Effector CD8-positive, alpha-beta T cell (primary cell): ENCODE measurements at regions not wholly inside any gene's neighbourhood (a gene's known extent, or its start where the extent isn't known, plus 50 kb on each side); places are given as distances from the start of the nearest gene placed in this dataset.
"Not testable (repeated sequence)": the region's sequence is repeated elsewhere in the genome, so short reads cannot be mapped to it uniquely, and the experiment has no call there.

Experiments
- DNase-seq: peaks from one replicate; lab custom pipeline; 2025; lab: John Stamatoyannopoulos, UW

GRCh38 chr14:36411951-36412350 lies 91.5 kb upstream of the MBIP start:
- not testable (repeated sequence) for DNase-seq

DNA sequence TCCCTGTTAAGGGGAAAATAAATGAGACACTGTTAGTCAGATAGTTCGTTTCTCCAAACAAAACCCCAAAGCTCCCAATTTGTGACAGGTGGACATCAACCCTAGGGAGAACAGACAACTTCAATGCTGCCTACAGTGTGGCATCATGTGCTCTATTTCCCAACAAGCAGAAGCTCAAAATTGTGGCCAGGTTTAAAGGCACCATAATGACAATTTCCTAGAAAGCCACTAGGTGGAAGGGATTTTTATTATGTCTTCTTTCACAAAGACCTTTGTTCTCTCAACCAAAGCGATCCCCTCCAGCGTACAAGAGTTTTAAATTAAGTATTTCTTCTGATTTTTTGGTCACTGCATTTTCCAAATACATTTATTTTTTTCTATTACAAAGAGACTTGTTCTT lies 88.0 kb upstream of the MBIP start:
- no peak for DNase-seq

- DNase-seq: no peak
Measured at GRCh38 chr14:36405589-36406274, 85.3 kb upstream of the MBIP start.

DNA sequence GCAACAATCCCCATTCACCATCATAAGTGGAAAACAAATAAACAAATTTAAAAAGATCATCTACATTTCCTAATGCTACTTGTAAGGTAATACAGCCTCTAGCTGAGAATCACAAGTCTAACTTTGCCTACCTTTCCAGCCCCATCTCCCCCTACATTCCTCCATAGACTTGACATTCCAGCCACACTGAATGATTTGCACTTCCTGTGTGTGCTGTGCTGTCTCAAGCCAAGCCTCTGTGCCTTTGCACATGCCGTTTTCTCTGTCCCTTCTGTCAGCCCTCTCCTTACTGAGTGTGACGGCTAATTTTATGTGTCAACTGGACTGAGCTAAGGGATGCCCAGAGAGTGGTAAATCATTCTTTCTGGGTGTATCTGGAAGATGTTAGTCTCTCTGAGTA lies 82.4 kb upstream of the MBIP start:
- DNase-seq: no peak

DNA sequence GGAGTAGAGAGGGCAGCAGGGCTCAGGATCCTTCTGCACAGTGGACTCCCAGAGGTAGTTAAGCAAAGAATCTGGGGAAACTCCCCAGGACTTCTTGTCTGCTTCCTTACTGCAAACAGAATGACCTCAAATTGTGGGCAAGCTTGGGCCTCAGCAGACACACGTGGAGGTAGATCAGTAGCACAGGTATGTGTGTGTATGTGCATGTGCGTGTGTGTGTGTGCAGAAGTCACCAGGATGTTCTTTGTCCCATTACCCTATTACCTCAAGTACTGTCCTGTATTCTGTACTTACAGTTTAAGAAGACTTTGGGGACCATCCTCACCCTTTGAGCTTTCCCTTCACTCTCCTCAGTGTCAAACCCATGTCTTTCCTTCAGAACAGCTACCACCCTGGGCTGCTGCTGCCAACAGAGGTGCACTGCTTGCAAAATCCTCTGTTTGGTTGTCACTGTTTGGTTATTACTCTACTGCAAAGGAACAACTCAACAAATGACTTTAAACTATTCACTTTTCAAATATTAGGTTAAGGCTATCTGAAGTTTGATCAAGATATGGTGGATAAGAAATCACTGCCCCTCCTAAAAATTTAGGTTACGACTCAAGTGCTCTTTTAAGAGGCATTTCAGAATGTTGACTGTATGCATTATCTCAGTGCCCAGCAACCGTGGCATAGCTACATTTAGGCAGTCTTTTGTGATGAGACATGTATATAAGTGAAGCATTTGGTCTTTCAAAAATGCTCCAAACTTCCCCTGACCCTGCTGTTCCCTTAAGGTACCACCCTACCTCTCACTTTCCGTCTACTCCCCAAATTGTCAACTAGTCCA lies 78.2 kb upstream of the MBIP start:
- DNase-seq: no peak

GRCh38 chr14:36397357-36397756 lies 76.9 kb upstream of the MBIP start:
- DNase-seq: no peak

- DNase-seq: no peak
Measured at GRCh38 chr14:36396798-36397197, 76.4 kb upstream of the MBIP start.

GRCh38 chr14:36394593-36394992 lies 74.2 kb upstream of the MBIP start:
- no peak for DNase-seq

DNA sequence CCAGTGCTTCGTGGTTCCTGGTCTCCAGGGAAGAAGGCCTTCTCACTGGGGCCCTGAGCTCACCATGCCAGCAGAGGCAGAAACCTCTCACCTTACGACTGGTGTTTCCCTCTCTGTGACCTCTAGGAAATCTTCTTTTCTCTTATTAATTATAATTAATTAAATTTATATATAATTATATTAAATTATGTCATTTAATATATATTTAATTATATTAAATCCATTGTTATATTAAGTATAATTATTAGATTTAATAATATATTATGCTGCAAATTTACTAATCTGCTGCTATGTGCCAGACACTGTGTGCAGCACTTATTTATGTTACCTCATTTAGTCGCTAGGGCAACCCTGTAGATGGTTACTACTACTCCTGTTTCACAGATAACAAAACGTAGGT lies 70.3 kb upstream of the MBIP start:
- no peak for DNase-seq

DNA sequence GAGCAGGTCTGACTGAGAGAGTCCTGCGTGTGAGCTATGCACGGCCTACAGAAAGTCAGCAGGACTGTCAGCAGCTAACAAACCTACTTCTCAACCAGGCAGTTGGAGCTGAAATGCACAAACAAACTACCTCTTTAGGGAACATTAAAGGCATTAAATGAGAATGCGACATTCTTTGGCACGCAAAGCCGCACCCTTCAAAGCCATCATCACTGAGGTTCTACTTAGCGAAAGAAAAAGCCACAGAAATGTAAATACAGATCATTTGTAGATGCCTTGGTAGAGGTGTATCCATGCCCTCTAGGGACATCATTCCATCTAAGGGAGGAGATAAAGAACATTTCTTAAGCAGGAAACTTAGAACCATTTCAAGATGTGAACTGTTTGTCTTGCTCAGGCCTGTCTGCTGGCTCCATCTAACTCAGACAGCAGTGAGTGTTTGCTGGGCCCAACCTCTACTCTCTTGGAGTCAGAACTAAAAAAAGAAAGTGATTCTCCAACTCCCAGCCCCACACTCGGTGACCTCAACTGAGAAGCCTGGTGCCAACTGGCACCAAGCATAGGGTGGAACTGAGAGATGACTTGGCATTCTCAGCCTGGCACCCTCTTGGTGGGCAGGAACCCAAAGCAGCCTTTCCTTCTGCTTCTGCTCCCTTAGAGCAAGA lies 63.5 kb upstream of the MBIP start:
- no peak for DNase-seq

DNA sequence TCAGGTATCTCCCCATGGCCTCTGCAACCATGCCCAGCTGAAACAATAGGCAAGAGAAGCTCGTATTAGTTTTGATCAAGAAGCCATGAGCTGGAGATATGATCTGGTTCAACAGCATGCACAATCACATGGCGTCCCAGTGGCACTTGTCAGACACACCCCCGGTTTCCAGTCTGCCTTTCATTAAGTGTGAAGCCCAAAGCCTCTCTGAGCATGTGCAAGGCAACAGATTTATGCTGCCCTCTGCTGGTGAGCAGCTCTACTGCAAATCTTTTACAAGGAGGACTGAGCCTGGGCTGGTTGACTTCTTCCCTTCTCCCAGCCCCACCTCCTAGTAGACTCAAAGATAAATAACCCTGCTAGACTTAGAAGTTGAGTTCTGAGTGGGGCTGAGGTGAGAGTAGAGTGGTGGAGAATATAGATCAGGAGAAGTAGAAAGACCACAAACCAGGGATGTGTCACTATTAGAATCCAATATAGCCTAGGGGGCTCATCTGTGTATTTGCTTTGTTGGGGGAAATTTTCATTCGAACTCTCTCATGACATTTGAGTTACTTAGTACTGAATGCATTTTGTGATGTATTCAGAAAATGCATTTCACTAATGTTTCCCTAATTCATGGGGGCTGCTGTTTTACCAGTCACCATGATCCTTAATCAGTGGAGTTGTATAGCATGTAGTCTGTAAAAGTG lies 53.7 kb upstream of the MBIP start:
- peak; percentile 39 for DNase-seq
